Middle frontal gyrus (tissue), 1 donor: ENCODE measurements at regions not wholly inside any gene's neighbourhood (a gene's known extent, or its start where the extent isn't known, plus 50 kb on each side); places are given as distances from the start of the nearest gene placed in this dataset.

Source experiments
- DNase-seq: peaks from one replicate; pipeline ENCODE4 v3.0.0-alpha.2; 2015; ENCODE audit warnings: low spot score; ENCODE audit errors: extremely low spot score

- DNase-seq: no peak
Observed at GRCh38 chr17:79182176-79183042, 107.8 kb downstream of the ENGASE start.

GRCh38 chr17:79180358-79181005, 105.9 kb downstream of the ENGASE start:
- DNase-seq: no peak

DNA sequence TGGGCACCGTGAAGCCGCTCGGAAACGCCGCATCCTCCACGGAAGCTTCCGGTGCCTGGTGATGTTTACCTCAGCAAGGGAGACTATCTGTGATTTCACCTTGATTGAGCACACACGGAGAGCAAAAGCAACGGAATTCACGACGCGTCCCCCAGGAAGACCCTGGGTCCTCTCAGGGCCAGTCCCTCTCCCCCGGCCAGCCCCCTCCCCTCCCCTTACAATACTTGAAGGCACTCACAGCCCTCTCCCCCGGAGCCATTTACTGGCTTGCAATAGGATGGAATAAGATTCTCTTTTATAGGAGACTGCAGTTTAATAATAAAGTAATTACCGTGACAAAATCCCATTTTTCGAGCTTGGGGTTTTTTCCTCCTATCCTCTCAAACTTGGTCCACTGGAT, 104.7 kb downstream of the ENGASE start:
- no peak for DNase-seq

DNA sequence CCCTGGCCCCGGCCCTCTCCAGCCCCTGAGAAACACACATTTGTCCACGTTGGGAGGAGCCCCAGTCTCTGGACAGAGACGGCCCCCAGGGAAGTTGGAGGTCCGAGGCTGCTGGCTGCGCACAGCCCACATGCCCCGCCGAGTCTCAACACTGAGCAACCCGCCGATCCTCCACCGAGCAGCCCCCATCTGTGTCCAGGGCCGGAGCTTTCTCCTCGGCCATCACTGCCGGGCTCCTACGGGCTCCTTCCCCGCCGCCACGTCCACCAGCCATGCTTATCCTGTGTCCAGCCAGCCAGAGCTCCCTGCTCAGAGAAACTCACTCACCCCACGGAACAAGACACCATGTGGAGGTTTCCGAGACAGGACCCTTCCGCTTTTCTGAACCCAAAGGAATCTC, 103.3 kb downstream of the ENGASE start:
- no peak for DNase-seq

DNA sequence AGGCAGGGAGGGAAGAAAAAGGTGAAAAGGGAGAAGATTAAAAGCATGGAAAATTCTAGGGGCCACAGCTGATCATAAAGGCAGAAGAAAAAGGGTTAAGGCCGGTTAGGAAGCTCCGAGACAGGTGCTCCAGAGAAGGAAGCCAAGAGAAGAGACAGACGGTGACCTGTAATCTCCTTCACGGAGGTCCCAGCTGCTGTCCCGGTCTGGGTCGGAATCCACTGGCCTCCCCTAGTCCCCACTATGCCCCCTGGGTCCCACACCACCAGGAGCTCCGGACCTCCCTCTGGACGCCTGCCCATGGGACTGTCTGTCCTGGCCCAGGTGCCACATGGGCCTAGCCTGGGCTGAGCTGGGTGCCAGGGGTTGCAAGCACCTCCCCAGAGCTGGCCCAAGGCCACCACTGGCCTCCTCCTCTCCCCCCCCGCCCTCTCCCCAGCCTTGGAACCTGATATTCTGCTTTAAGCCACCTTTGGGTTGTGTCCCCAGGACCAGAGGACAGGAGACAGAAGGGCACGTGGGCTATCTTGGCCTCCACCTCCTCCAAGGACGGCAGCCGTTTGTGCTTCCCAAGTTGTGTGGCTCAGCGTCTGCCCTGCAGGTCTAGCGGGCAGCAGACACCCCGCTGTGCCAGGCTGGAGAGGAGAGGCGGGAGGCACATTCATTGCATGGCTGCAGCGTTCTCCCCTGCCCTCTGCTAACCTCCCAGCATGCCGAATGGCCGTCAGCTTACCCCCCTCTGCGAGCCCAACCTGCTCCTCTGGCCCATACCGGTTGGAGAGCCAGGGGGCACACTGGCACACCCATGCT, 102.4 kb downstream of the ENGASE start:
- DNase-seq: no peak

GRCh38 chr17:79174905-79175856, 100.6 kb downstream of the ENGASE start:
- no peak for DNase-seq

DNA sequence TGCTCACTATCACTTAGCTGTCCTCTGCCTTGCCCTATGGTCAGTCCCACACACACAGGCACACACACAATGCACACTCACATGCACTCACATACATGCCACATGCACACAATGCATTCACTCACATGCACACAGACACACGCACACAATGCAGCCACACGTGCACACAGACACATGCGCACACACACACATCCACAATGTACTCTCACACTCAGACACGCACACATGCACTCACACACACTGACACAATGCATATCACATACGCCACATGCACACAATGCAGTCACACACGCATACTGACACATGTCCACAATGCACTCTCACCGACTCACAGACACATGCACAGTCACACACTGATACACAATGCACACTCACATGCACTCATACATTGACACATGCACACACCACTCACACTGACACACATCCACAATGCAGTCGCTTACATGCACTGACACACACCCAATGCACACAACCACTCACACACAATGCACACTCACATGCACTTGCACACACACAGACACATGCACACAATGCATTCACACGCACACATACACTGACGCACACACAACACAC, 99.7 kb downstream of the ENGASE start:
- DNase-seq: no peak

DNA sequence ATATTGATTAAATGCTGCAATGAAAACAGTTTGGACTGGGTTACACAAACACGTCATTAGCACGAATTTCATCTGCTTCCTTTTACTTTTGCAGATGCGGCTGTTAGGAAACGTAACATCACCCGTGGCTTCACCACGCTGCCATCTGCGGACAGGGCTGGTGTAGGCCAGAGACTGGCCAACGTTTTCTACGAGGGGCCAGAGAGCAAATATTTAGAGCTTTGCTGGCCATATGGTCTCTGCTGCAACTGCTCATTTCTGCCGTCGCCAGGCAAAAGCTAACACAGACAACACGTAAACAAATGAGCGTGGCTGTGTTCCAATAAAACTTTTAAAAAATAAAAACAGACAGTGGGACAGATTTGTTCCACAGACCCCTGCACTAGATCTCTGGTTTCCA, 96.6 kb downstream of the ENGASE start:
- DNase-seq: no peak

DNA sequence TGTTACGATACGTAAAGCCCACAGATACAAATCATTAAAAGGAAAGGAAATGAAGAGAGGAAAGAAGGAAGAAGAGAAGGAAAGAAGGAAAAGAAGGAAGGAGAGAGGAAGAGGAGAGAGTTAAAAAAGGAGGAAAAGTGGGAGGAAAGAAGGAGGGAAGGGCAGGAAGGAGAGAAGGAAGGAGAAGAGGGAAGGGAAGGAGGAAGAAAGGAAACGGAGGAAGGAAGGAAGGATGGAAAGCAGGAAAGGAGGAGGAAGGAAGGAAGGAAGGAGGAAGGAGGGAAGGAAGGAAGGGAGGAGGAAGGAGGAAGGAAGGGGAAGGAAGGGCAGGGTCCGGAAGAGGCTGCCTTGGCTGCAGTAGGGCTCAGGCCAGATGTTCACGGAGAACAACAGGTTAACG, 95.2 kb downstream of the ENGASE start:
- DNase-seq: no peak

DNA sequence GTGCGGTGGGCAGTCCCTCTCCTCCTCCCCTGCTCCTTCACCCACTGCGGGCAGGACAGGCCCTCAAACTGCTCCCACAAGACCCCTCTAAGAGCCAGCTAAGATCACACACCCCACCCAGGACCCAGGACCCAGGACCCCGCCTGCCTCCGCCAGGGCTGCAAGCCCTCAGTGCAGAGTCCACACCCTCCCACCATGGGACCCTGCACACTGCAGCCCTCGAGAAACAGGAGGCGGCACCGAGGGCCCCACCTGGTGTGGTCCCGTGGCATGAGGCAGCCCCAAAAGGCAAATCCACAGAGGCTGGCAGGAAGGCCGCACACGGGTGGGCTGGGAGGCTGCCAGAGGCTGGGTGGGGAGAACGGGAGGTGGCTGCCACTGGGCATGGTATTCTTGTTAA, 94.7 kb downstream of the ENGASE start:
- DNase-seq: no peak

GRCh38 chr17:79168486-79169055, 93.9 kb downstream of the ENGASE start:
- DNase-seq: no peak

GRCh38 chr17:79167486-79167885, 92.9 kb downstream of the ENGASE start:
- no peak for DNase-seq

DNA sequence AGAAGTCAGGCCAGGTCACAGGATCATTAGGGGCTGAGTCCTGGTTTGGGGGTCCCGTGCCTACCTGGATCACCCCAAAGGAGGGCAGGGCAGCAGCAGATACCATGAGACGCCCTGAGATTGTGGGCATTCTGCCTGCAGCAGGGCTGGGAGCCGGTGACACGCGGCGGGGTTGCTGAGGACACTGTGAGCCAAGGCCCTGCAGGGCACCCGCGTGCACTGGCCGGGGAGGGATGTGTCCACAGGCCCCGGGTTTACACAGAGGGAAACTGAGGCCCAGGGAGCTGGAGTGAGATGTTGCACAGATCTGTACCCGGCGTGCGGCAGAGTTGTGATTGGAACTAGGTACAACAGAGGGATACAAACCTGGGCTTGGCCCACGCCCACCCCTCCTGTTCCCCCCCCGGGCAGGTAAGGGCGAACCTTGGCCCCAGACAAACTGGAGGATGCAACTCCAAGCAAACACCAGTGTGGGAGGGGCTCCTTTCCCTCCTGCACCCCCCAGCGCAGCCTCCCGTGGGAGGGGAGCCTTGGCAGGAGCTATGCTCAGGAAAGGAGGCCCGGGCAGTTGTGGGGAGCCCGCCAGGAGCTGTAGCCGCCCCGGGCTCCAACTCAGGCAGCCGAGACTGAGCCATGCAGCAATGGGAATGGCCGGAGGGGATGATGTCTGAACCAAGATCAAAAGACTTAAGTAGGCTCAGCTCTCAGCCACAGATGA, 91.3 kb downstream of the ENGASE start:
- DNase-seq: no peak

DNA sequence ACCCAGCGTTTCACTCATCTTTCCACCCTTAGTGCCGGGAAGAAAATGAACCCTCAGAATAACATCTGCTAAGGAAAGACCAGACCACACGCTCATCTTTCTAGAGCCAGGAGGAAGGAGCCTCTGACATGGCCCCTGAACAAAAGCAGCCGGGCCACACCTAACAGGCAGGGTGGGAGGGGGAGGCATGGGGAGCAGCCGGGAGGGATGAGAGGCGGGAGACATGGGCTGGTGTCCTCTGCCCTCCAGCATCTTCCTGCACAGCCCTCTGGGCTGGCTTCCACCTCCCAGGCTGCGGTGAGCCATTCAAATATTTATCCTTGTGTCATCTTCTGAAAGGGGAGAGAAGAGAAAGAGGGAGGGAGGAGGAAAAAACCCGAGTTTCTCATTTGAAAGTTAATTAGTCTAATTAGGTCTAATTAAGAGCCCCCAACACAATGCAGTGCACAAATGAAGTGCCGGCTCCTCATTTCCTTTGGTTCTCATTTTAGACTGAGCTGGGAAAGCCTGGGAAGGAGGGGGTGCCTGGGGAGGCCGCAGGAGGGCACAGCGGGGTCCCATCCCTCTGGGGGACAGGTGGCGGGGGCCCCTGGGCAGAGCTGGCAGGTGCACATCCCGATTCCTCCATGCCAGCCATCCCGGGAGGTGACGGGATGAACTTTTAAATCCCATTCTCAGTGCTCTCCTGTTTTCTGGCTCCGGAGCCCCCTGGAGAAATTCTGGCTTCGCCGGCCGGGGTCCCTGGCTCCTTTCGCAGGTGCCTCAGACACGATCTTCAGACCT, 90.5 kb downstream of the ENGASE start:
- no peak for DNase-seq

DNA sequence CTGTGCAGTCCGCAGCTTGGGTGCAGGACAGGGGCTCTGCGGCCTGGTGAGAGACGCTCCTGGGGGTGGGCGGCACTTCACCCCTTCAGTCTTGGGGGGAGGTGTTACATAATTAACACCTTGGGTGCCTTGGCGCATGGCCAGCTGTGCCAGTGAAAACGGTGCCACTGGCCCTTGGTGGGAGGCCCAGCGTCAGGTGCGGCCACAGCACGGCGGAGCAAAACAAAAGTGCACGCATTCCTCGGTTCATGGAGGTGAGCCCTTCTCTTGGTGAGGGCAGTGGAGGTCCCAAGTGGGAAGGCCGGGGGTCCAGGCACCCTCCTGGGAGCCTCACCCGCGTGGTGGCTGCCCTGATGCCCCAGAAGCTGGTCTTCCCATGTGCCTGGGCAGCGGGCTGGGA, 89.8 kb downstream of the ENGASE start:
- DNase-seq: no peak

DNA sequence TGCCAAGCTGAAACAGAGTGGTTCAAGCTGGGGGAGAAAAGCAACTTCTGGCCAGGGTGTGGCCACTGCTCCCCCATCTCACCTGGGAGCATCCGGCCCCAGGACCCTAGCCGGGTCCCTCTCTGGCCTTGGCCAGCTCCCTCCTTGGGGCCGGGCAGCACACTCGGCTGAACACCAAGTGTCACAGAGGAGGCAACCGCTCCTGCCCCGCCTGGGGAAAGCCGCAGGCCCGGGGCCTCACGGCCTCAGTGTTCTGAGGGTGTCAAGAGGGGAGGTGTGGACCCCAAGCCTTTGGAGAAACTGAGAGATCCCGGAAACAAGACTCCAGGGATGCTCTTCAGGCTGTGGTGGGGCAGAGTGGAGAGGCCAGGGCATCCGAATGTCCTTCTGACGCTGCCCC, 88.4 kb downstream of the ENGASE start:
- DNase-seq: no peak

GRCh38 chr17:79162012-79162963, 87.7 kb downstream of the ENGASE start:
- DNase-seq: no peak
